ENCODE measurements at regions not wholly inside any gene's neighbourhood (a gene's known extent, or its start where the extent isn't known, plus 50 kb on each side); places are given as distances from the start of the nearest gene placed in this dataset.

- no peak for DNase-seq (ENCODE audit: low read depth in 2 of 2)
Measured at GRCh38 chr6:154885214-154885613, 109.9 kb upstream of the TIAM2 start.

- DNase-seq (ENCODE audit: low read depth in 2 of 2), result no peak
Measured at GRCh38 chr6:154886016-154886415, 109.1 kb upstream of the TIAM2 start.

- no peak for DNase-seq (ENCODE audit: low read depth in 2 of 2)
Measured at GRCh38 chr6:154886471-154886870, 108.6 kb upstream of the TIAM2 start.

- no peak for DNase-seq (ENCODE audit: low read depth in 2 of 2)
Measured at GRCh38 chr6:154887051-154887450, 108.1 kb upstream of the TIAM2 start.

- DNase-seq (ENCODE audit: low read depth in 2 of 2), result no peak
Measured at GRCh38 chr6:154888421-154889295, 106.5 kb upstream of the TIAM2 start.

GRCh38 chr6:154890874-154891273, 104.2 kb upstream of the TIAM2 start:
- DNase-seq (ENCODE audit: low read depth in 2 of 2), result no peak

- DNase-seq (ENCODE audit: low read depth in 2 of 2), result no peak
Measured at GRCh38 chr6:154891901-154892300, 103.2 kb upstream of the TIAM2 start.

GRCh38 chr6:154893917-154894316, 101.2 kb upstream of the TIAM2 start:
- DNase-seq (ENCODE audit: low read depth in 2 of 2), result no peak

GRCh38 chr6:154894902-154895301, 100.2 kb upstream of the TIAM2 start:
- no peak for DNase-seq (ENCODE audit: low read depth in 2 of 2)

GRCh38 chr6:154895841-154896240, 99.3 kb upstream of the TIAM2 start:
- DNase-seq (ENCODE audit: low read depth in 2 of 2), result no peak

GRCh38 chr6:154898821-154899220, 96.3 kb upstream of the TIAM2 start:
- no peak for DNase-seq (ENCODE audit: low read depth in 2 of 2)

- no peak for DNase-seq (ENCODE audit: low read depth in 2 of 2)
Measured at GRCh38 chr6:154899824-154900463, 95.2 kb upstream of the TIAM2 start.

GRCh38 chr6:154901876-154902552, 93.1 kb upstream of the TIAM2 start:
- DNase-seq (ENCODE audit: low read depth in 2 of 2), result no peak

GRCh38 chr6:154907291-154907690, 87.8 kb upstream of the TIAM2 start:
- no peak for DNase-seq (ENCODE audit: low read depth in 2 of 2)

GRCh38 chr6:154908723-154909122, 86.4 kb upstream of the TIAM2 start:
- no peak for DNase-seq (ENCODE audit: low read depth in 2 of 2)

GRCh38 chr6:154909311-154909710, 85.8 kb upstream of the TIAM2 start:
- DNase-seq (ENCODE audit: low read depth in 2 of 2), result no peak

GRCh38 chr6:154909821-154910220, 85.3 kb upstream of the TIAM2 start:
- DNase-seq (ENCODE audit: low read depth in 2 of 2), result no peak

- no peak for DNase-seq (ENCODE audit: low read depth in 2 of 2)
Measured at GRCh38 chr6:154914288-154914687, 80.8 kb upstream of the TIAM2 start.

GRCh38 chr6:154916857-154917256, 78.3 kb upstream of the TIAM2 start:
- no peak for DNase-seq (ENCODE audit: low read depth in 2 of 2)

GRCh38 chr6:154917941-154918340, 77.2 kb upstream of the TIAM2 start:
- no peak for DNase-seq (ENCODE audit: low read depth in 2 of 2)

GRCh38 chr6:154919806-154920205, 75.3 kb upstream of the TIAM2 start:
- DNase-seq (ENCODE audit: low read depth in 2 of 2), result no peak

GRCh38 chr6:154920495-154921200, 74.5 kb upstream of the TIAM2 start:
- no peak for DNase-seq (ENCODE audit: low read depth in 2 of 2)
